IPS-NIHi7 (cell line): ENCODE measurements at regions not wholly inside any gene's neighbourhood (a gene's known extent, or its start where the extent isn't known, plus 50 kb on each side); places are given as distances from the start of the nearest gene placed in this dataset.
"Not testable (repeated sequence)": the region's sequence is repeated elsewhere in the genome, so short reads cannot be mapped to it uniquely, and the experiment has no call there.

Experiments
- DNase-seq: peaks from one replicate; pipeline ENCODE4 v3.0.0; 2012; ENCODE audit warnings: mixed read lengths; ENCODE audit errors: extremely low spot score

GRCh38 chr5:40453689-40454088 lies 226.0 kb upstream of the PTGER4 start:
- no peak for DNase-seq

GRCh38 chr5:40452874-40453624 lies 226.7 kb upstream of the PTGER4 start:
- DNase-seq = no peak

GRCh38 chr5:40447438-40447837 lies 232.3 kb upstream of the PTGER4 start:
- DNase-seq = no peak

- no peak for DNase-seq
These were observed 232.8 kb upstream of the PTGER4 start for GRCh38 chr5:40446910-40447309.

GRCh38 chr5:40442346-40442745 lies 237.4 kb upstream of the PTGER4 start:
- no peak for DNase-seq

- DNase-seq = no peak
These were observed 238.0 kb upstream of the PTGER4 start for GRCh38 chr5:40441733-40442132.

- no peak for DNase-seq
These were observed 239.0 kb upstream of the PTGER4 start for GRCh38 chr5:40440746-40441145.

GRCh38 chr5:40439103-40439502 lies 240.6 kb upstream of the PTGER4 start:
- DNase-seq = not testable (repeated sequence)

- DNase-seq = not testable (repeated sequence)
These were observed 241.1 kb upstream of the PTGER4 start for GRCh38 chr5:40438646-40439045.

GRCh38 chr5:40437452-40437861 lies 242.3 kb upstream of the PTGER4 start:
- no peak for DNase-seq

- DNase-seq = no peak
These were observed 243.0 kb upstream of the PTGER4 start for GRCh38 chr5:40436535-40437237.

GRCh38 chr5:40435706-40436105 lies 244.0 kb upstream of the PTGER4 start:
- not testable (repeated sequence) for DNase-seq

- no peak for DNase-seq
These were observed 246.9 kb upstream of the PTGER4 start for GRCh38 chr5:40432836-40433235.

GRCh38 chr5:40431734-40432133 lies 248.0 kb upstream of the PTGER4 start:
- no peak for DNase-seq

GRCh38 chr5:40430101-40430710 lies 249.5 kb upstream of the PTGER4 start:
- no peak for DNase-seq

GRCh38 chr5:40429258-40430100 lies 250.2 kb upstream of the PTGER4 start:
- DNase-seq = no peak

GRCh38 chr5:40428815-40429214 lies 250.9 kb upstream of the PTGER4 start:
- DNase-seq = no peak

- no peak for DNase-seq
These were observed 251.6 kb upstream of the PTGER4 start for GRCh38 chr5:40428126-40428525.

GRCh38 chr5:40417046-40417810 lies 262.5 kb upstream of the PTGER4 start:
- not testable (repeated sequence) for DNase-seq

- no peak for DNase-seq
These were observed 263.1 kb upstream of the PTGER4 start for GRCh38 chr5:40416588-40416987.

GRCh38 chr5:40416098-40416497 lies 263.6 kb upstream of the PTGER4 start:
- DNase-seq = no peak
